ENCODE measurements at regions not wholly inside any gene's neighbourhood (a gene's known extent, or its start where the extent isn't known, plus 50 kb on each side); places are given as distances from the start of the nearest gene placed in this dataset.

DNA sequence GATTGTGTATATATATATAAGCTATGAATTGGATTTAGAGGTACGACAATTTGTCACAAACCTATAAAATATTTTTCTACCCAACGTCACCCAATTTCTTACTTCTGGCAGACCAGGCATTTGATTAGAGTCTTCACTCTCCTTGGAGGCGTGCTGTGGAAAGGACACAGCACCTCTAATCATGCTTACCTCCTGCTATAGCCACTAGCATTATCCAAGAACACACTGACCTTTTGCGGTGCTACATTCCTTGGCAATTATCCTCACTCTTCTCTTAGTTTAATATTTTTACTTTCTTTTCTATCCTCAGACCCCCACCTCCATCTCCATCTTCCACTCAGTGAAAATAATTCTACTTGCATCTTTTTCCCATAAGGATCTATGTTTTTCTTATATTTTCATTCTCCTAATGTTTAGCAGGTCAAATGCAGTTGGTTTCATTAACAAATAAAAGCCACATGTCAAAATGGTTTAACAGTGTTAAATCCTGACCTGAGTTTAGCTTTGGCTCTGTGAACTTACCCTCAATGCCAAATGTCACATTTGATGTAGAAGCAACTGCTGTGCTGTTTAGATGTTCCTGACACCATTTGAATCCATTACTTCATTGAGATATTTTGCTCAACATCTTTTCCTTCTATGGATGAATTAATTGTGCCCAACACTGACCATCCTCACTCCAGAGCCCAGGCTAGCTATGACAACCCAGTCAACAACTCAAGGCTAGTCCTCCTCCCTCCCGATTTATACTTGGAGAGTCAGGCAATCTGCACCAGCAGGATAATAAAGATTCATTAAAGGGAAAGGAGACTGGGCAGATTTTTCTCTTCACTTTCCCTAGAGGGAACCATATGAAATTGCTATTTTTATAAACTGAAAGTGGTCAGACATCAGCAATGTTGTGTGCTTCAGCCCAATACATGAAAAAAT lies 240.5 kb downstream of the MREG start:
- TF ChIP-seq EZH2phosphoT487 (IDR thresholded peaks at IDR 0.05; ENCODE audit: borderline replicate concordance, low read length): no peak
- TF ChIP-seq, protein P1, sequence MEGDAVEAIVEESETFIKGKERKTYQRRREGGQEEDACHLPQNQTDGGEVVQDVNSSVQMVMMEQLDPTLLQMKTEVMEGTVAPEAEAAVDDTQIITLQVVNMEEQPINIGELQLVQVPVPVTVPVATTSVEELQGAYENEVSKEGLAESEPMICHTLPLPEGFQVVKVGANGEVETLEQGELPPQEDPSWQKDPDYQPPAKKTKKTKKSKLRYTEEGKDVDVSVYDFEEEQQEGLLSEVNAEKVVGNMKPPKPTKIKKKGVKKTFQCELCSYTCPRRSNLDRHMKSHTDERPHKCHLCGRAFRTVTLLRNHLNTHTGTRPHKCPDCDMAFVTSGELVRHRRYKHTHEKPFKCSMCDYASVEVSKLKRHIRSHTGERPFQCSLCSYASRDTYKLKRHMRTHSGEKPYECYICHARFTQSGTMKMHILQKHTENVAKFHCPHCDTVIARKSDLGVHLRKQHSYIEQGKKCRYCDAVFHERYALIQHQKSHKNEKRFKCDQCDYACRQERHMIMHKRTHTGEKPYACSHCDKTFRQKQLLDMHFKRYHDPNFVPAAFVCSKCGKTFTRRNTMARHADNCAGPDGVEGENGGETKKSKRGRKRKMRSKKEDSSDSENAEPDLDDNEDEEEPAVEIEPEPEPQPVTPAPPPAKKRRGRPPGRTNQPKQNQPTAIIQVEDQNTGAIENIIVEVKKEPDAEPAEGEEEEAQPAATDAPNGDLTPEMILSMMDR (IDR thresholded peaks at IDR 0.05; ENCODE audit: low read depth, low read length, poor library complexity, severe bottlenecking): no peak

Measured in DOHH2 (cell line).